Progenitor cell of endocrine pancreas (in vitro differentiated cells): ENCODE measurements at regions not wholly inside any gene's neighbourhood (a gene's known extent, or its start where the extent isn't known, plus 50 kb on each side); places are given as distances from the start of the nearest gene placed in this dataset.

Experiments
- DNase-seq: peaks from one replicate; pipeline ENCODE4 v3.0.0; 2021; ENCODE audit warnings: low spot score; ENCODE audit not compliant: unreplicated experiment
- H3K27ac Mint-ChIP-seq: 2 replicates; pipeline ENCODE4 v1.8.0; 2021; ENCODE audit warnings: mild to moderate bottlenecking, moderate library complexity, mixed read lengths
- H3K27me3 Mint-ChIP-seq: 2 replicates; pipeline ENCODE4 v1.8.0; 2021; ENCODE audit warnings: mixed read lengths
- H3K36me3 Mint-ChIP-seq: 2 replicates; pipeline ENCODE4 v1.8.0; 2022; ENCODE audit warnings: mixed read lengths; ENCODE audit not compliant: insufficient read depth
- H3K4me1 Mint-ChIP-seq: 2 replicates; pipeline ENCODE4 v1.8.0; 2021; ENCODE audit warnings: low read depth, mixed read lengths
- H3K4me3 Mint-ChIP-seq: 2 replicates; pipeline ENCODE4 v1.8.0; 2021; ENCODE audit warnings: low read depth, mild to moderate bottlenecking, moderate library complexity, mixed read lengths
- H3K9me3 Mint-ChIP-seq: 2 replicates; pipeline ENCODE4 v1.8.0; 2021; ENCODE audit warnings: low read depth, mixed read lengths
- CTCF ChIP-seq: fragments of 200-600 bp; sonication (generic); IDR thresholded peaks from one replicate; pipeline ENCODE4 v1.5.0; 2021; ENCODE audit warnings: antibody characterized with exemption, mild to moderate bottlenecking; ENCODE audit not compliant: unreplicated experiment

GRCh38 chrX:78603908-78604307, 55.2 kb downstream of the RTL3 start:
- DNase-seq: no peak
- no peak overlapping the region for H3K27ac Mint-ChIP-seq

GRCh38 chrX:78595901-78596502, 63.1 kb downstream of the RTL3 start:
- DNase-seq: no peak
- no peaks in the 10 kb centered on the region for H3K27me3 Mint-ChIP-seq
- TF ChIP-seq CTCF: peak; percentile 22

More at GRCh38 chrX:78603908-78604307, 55.2 kb downstream of the RTL3 start:
- Mint-ChIP-seq H3K4me1 (no peaks in the 10 kb centered on the region), H3K36me3 (no peaks in the 10 kb centered on the region), H3K27me3 (no peaks in the 10 kb centered on the region), H3K9me3 (peaks cover 30% of the 10 kb centered on the region), H3K4me3 (no peak overlapping the region)
- no peak for TF ChIP-seq CTCF

GRCh38 chrX:78593701-78594100, 65.4 kb downstream of the RTL3 start:
- Mint-ChIP-seq H3K27me3 (no peaks in the 10 kb centered on the region), H3K9me3 (peaks cover 35% of the 10 kb centered on the region), H3K4me1 (no peaks in the 10 kb centered on the region), H3K4me3 (no peak overlapping the region), H3K27ac (no peak overlapping the region), H3K36me3 (no peaks in the 10 kb centered on the region)
- TF ChIP-seq CTCF: no peak
- DNase-seq: no peak

More at GRCh38 chrX:78595901-78596502, 63.1 kb downstream of the RTL3 start:
- H3K36me3 Mint-ChIP-seq: no peaks in the 10 kb centered on the region
- no peak overlapping the region for H3K27ac Mint-ChIP-seq
- H3K9me3 Mint-ChIP-seq: peaks cover 39% of the 10 kb centered on the region
- H3K4me1 Mint-ChIP-seq: no peaks in the 10 kb centered on the region
- H3K4me3 Mint-ChIP-seq: no peak overlapping the region

GRCh38 chrX:78592030-78592429, 67.1 kb downstream of the RTL3 start:
- no peak overlapping the region for H3K27ac Mint-ChIP-seq
- H3K9me3 Mint-ChIP-seq: peaks cover 36% of the 10 kb centered on the region
- TF ChIP-seq CTCF: no peak
- H3K27me3 Mint-ChIP-seq: no peaks in the 10 kb centered on the region
- H3K4me3 Mint-ChIP-seq: no peak overlapping the region
- H3K4me1 Mint-ChIP-seq: no peaks in the 10 kb centered on the region
- DNase-seq: no peak
- H3K36me3 Mint-ChIP-seq: no peaks in the 10 kb centered on the region

GRCh38 chrX:78574306-78574705, 84.8 kb downstream of the RTL3 start:
- H3K4me1 Mint-ChIP-seq: no peaks in the 10 kb centered on the region
- no peak for TF ChIP-seq CTCF
- DNase-seq: no peak
- H3K4me3 Mint-ChIP-seq: no peak overlapping the region
- no peaks in the 10 kb centered on the region for H3K36me3 Mint-ChIP-seq
- no peak overlapping the region for H3K27ac Mint-ChIP-seq
- H3K9me3 Mint-ChIP-seq: peaks cover 5% of the 10 kb centered on the region
- H3K27me3 Mint-ChIP-seq: no peaks in the 10 kb centered on the region
